Astrocyte (in vitro differentiated cells and primary cell): ENCODE measurements at regions not wholly inside any gene's neighbourhood (a gene's known extent, or its start where the extent isn't known, plus 50 kb on each side); places are given as distances from the start of the nearest gene placed in this dataset.

ENCODE experiments used
- DNase-seq: peaks from one replicate; pipeline ENCODE4 v3.0.0-alpha.2; 2010; ENCODE audit warnings: low read depth
- FAIRE-seq: peaks from 2 replicates; lab custom pipeline; 2011; peaks lifted over from hg19 to GRCh38; lab: Jason Lieb, UNC
- H2AFZ ChIP-seq: 2 replicates; pipeline ENCODE4 v1.6.0; 2012; ENCODE audit warnings: low read depth, low read length, inconsistent platforms
- H3K27ac ChIP-seq: 2 replicates; pipeline ENCODE4 v1.5.1; 2011; ENCODE audit warnings: low read depth, low read length, inconsistent platforms
- H3K27me3 ChIP-seq: 2 replicates; pipeline ENCODE4 v1.6.0; 2011; ENCODE audit warnings: low read length, inconsistent platforms; ENCODE audit not compliant: insufficient read depth
- H3K36me3 ChIP-seq: 2 replicates; pipeline ENCODE4 v1.5.1; 2011; ENCODE audit warnings: low read length, inconsistent platforms; ENCODE audit not compliant: insufficient read depth
- H3K4me1 ChIP-seq: 2 replicates; pipeline ENCODE4 v1.5.1; 2011; ENCODE audit warnings: low read length, inconsistent platforms; ENCODE audit not compliant: insufficient read depth
- H3K4me2 ChIP-seq: 2 replicates; pipeline ENCODE4 v1.6.0; 2012; ENCODE audit warnings: low read length, inconsistent platforms
- H3K4me3 ChIP-seq: 2 replicates; pipeline ENCODE4 v1.5.1; 2011; ENCODE audit warnings: low read depth, mild to moderate bottlenecking, low read length, inconsistent platforms; ENCODE audit not compliant: insufficient read depth
- H3K79me2 ChIP-seq: 2 replicates; pipeline ENCODE4 v1.6.0; 2012; ENCODE audit warnings: mild to moderate bottlenecking, low read length, inconsistent platforms; ENCODE audit not compliant: insufficient read depth
- H3K9ac ChIP-seq: 2 replicates; pipeline ENCODE4 v1.6.0; 2012; ENCODE audit warnings: mild to moderate bottlenecking, low read length, inconsistent platforms
- H3K9me3 ChIP-seq: 2 replicates; pipeline ENCODE4 v1.5.1; 2012; ENCODE audit warnings: low read depth, mild to moderate bottlenecking, low read length, inconsistent platforms; ENCODE audit not compliant: insufficient read depth
- H4K20me1 ChIP-seq: 2 replicates; pipeline ENCODE4 v1.6.0; 2012; ENCODE audit warnings: low read length, inconsistent platforms; ENCODE audit not compliant: insufficient read depth
- H3K27ac Mint-ChIP-seq: one replicate; pipeline ENCODE4 v1.8.0; 2021; ENCODE audit warnings: mild to moderate bottlenecking, mixed read lengths; ENCODE audit not compliant: unreplicated experiment
- H3K27me3 Mint-ChIP-seq: one replicate; pipeline ENCODE4 v1.8.0; 2021; ENCODE audit warnings: low read depth, mixed read lengths; ENCODE audit not compliant: unreplicated experiment
- H3K36me3 Mint-ChIP-seq: one replicate; pipeline ENCODE4 v1.8.0; 2021; ENCODE audit warnings: low read depth, mixed read lengths; ENCODE audit not compliant: unreplicated experiment
- H3K4me1 Mint-ChIP-seq: one replicate; pipeline ENCODE4 v1.8.0; 2021; ENCODE audit warnings: low read depth, mixed read lengths; ENCODE audit not compliant: unreplicated experiment
- H3K4me3 Mint-ChIP-seq: one replicate; pipeline ENCODE4 v1.8.0; 2021; ENCODE audit warnings: mild to moderate bottlenecking, moderate library complexity, mixed read lengths; ENCODE audit not compliant: unreplicated experiment
- H3K9me3 Mint-ChIP-seq: one replicate; pipeline ENCODE4 v1.8.0; 2021; ENCODE audit warnings: mild to moderate bottlenecking, mixed read lengths; ENCODE audit not compliant: unreplicated experiment
- EZH2 ChIP-seq: IDR thresholded peaks from 2 replicates; pipeline ENCODE4 v1.6.1; 2012; ENCODE audit warnings: mild to moderate bottlenecking, low read length, inconsistent platforms; ENCODE audit not compliant: insufficient read depth
- TF ChIP-seq, protein P1 (sequence below): IDR thresholded peaks from 2 replicates; pipeline ENCODE4 v1.5.1; 2011; ENCODE audit warnings: low read depth, mild to moderate bottlenecking, inconsistent platforms, low read length, moderate library complexity; ENCODE audit not compliant: insufficient read depth

DNA sequence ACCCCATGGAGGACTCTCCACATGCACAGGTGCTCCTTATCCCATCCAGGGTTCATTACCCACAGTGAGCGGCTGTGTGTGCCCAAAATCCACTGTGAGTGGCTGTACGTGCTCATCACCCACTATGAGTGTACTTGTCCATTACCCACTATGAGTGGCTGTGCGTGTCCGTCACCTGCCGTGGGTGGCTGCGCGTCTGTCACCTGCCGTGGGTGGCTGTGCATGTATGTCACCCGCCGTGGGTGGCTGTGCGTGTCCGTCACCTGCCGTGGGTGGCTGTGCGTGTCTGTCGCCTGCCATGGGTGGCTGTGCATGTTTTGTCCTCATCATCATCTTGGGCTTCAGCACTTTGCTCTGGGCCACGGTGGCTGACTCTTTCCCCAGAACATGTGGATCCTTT, 78.6 kb upstream of the FN1 start:
- Histone ChIP-seq H3K27ac (no peak overlapping the region), H2AFZ (no peak overlapping the region), H3K4me2 (no peak overlapping the region), H3K4me1 (no peaks in the 10 kb centered on the region), H3K4me3 (no peak overlapping the region), H3K36me3 (no peaks in the 10 kb centered on the region), H3K9ac (no peak overlapping the region), H4K20me1 (no peaks in the 10 kb centered on the region), H3K9me3 (no peaks in the 10 kb centered on the region), H3K27me3 (no peaks in the 10 kb centered on the region), H3K79me2 (no peaks in the 10 kb centered on the region)
- no peaks in the 10 kb centered on the region for H3K36me3 Mint-ChIP-seq
- H3K9me3 Mint-ChIP-seq = no peaks in the 10 kb centered on the region
- FAIRE-seq (no peak), DNase-seq (no peak)
- no peak overlapping the region for H3K4me3 Mint-ChIP-seq
- no peaks in the 10 kb centered on the region for H3K27me3 Mint-ChIP-seq
- TF ChIP-seq, protein P1, sequence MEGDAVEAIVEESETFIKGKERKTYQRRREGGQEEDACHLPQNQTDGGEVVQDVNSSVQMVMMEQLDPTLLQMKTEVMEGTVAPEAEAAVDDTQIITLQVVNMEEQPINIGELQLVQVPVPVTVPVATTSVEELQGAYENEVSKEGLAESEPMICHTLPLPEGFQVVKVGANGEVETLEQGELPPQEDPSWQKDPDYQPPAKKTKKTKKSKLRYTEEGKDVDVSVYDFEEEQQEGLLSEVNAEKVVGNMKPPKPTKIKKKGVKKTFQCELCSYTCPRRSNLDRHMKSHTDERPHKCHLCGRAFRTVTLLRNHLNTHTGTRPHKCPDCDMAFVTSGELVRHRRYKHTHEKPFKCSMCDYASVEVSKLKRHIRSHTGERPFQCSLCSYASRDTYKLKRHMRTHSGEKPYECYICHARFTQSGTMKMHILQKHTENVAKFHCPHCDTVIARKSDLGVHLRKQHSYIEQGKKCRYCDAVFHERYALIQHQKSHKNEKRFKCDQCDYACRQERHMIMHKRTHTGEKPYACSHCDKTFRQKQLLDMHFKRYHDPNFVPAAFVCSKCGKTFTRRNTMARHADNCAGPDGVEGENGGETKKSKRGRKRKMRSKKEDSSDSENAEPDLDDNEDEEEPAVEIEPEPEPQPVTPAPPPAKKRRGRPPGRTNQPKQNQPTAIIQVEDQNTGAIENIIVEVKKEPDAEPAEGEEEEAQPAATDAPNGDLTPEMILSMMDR = no peak
- no peak for TF ChIP-seq EZH2
- no peaks in the 10 kb centered on the region for H3K4me1 Mint-ChIP-seq
- H3K27ac Mint-ChIP-seq = no peak overlapping the region

- no peak overlapping the region for H3K9ac ChIP-seq
- Mint-ChIP-seq H3K4me3 (no peak overlapping the region), H3K27ac (peak overlapping the region; percentile 8), H3K4me1 (peaks cover 7% of the 10 kb centered on the region), H3K27me3 (no peaks in the 10 kb centered on the region), H3K36me3 (no peaks in the 10 kb centered on the region), H3K9me3 (no peaks in the 10 kb centered on the region)
- H3K4me3 ChIP-seq = no peak overlapping the region
- DNase-seq = no peak
- H3K4me1 ChIP-seq = peaks cover 8% of the 10 kb centered on the region
- no peaks in the 10 kb centered on the region for H3K9me3 ChIP-seq
- FAIRE-seq = no peak
- H3K27ac ChIP-seq = no peak overlapping the region
- no peaks in the 10 kb centered on the region for H4K20me1 ChIP-seq
- peak overlapping the region; percentile 9 for H2AFZ ChIP-seq
- no peaks in the 10 kb centered on the region for H3K27me3 ChIP-seq
- no peaks in the 10 kb centered on the region for H3K36me3 ChIP-seq
- H3K79me2 ChIP-seq = no peaks in the 10 kb centered on the region
- TF ChIP-seq, protein P1 = no peak
- no peak for TF ChIP-seq EZH2
- no peak overlapping the region for H3K4me2 ChIP-seq
These were observed 75.8 kb upstream of the FN1 start for GRCh38 chr2:215511454-215512346.

DNA sequence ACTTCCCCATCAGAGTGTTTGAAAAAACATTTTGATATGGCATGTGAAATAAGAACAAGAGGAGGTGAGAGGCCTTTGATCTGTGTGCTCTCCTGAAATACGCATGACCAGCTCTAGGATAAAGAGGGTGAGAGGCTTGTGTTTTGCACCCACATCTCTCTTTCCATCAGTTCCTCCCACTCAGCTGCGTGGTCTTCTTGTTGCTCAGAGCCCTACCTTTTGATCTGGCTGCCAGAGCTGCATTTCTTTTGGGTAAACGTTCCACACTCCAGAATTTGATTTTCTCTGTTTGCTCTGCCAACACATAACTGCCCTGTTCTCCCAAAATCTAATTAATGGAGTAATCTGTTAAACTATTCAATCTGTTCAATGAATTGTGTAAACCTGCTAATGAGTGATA, 72.0 kb upstream of the FN1 start:
- Histone ChIP-seq H3K4me1 (peaks cover 31% of the 10 kb centered on the region), H3K4me2 (no peak overlapping the region), H3K79me2 (no peaks in the 10 kb centered on the region), H3K9ac (no peak overlapping the region), H2AFZ (no peak overlapping the region), H3K9me3 (no peaks in the 10 kb centered on the region), H4K20me1 (no peaks in the 10 kb centered on the region), H3K36me3 (no peaks in the 10 kb centered on the region), H3K4me3 (no peak overlapping the region), H3K27me3 (no peaks in the 10 kb centered on the region), H3K27ac (no peak overlapping the region)
- Mint-ChIP-seq H3K27ac (no peak overlapping the region), H3K4me3 (no peak overlapping the region), H3K36me3 (no peaks in the 10 kb centered on the region), H3K9me3 (no peaks in the 10 kb centered on the region), H3K27me3 (no peaks in the 10 kb centered on the region), H3K4me1 (peaks cover 29% of the 10 kb centered on the region)
- TF ChIP-seq EZH2 = no peak
- TF ChIP-seq, protein P1 = no peak
- peak; percentile 69 for DNase-seq
- FAIRE-seq = no peak
